ENCODE measurements at regions not wholly inside any gene's neighbourhood (a gene's known extent, or its start where the extent isn't known, plus 50 kb on each side); places are given as distances from the start of the nearest gene placed in this dataset.

GRCh38 chr4:108449129-108449528 lies 171.2 kb upstream of the RPL34 start:
- BruUV-seq (replicated peaks): no TSS peak
- ChIA-PET CTCF (no interaction called here), POLR2A (no interaction called here)
- no peak overlapping the region for H3K4me2 ChIP-seq (ENCODE audit: insufficient read depth, low read length)
- no peaks in the 10 kb centered on the region for H3K9me3 ChIP-seq (replicated peaks; ENCODE audit: control insufficient read depth, insufficient read depth, low read length)
- H3K9ac ChIP-seq (replicated peaks; ENCODE audit: extremely low read depth, insufficient read depth, low read length): no peak overlapping the region
- no peaks in the 10 kb centered on the region for H3K36me3 ChIP-seq (ENCODE audit: control insufficient read depth in 2 of 2, extremely low read depth in 1 of 2, insufficient read depth in 2 of 2, low read length in 2 of 2)
- no peaks in the 10 kb centered on the region for H3K9me1 ChIP-seq (replicated peaks; ENCODE audit: control insufficient read depth, extremely low read depth, insufficient read depth, low read length)
- H2AFZ ChIP-seq (ENCODE audit: low read depth, low read length): no peak overlapping the region
- no peak overlapping the region for H3K27ac ChIP-seq (ENCODE audit: insufficient read depth, low read depth, low read length)
- FAIRE-seq: no peak
- H4K20me1 ChIP-seq (replicated peaks; ENCODE audit: control insufficient read depth, extremely low read depth, insufficient read depth, low read length): no peaks in the 10 kb centered on the region
- no peak overlapping the region for H3K4me3 ChIP-seq (replicated peaks in 1 of 3; ENCODE audit: insufficient read depth in 1 of 3, low read depth in 1 of 3, low read length in 3 of 3)
- dilution Hi-C loops (cut with MboI; ENCODE audit: extremely low pct_ligation_motif_present, low sequenced_read_pairs) (no loop called here), intact Hi-C loops (cut with micrococcal nuclease) (no loop called here)
- H3K4me1 ChIP-seq (ENCODE audit: control insufficient read depth, extremely low read depth, insufficient read depth, low read length): no peaks in the 10 kb centered on the region
- TF ChIP-seq GATA2 (IDR thresholded peaks at IDR 0.05; ENCODE audit: insufficient read depth, insufficient read length, low read depth, low read length): no peak
- no peak for TF ChIP-seq EZH2 (IDR thresholded peaks at IDR 0.05; ENCODE audit: borderline replicate concordance, low read depth, low read length, severe bottlenecking)
- no peak for TF ChIP-seq FOS (IDR thresholded peaks at IDR 0.05; ENCODE audit: borderline replicate concordance, insufficient read depth, low read length)
- TF ChIP-seq POLR2A (IDR thresholded peaks at IDR 0.05; ENCODE audit: low read depth, low read length): no peak
- no peak for TF ChIP-seq POLR2AphosphoS5 (IDR thresholded peaks at IDR 0.05; ENCODE audit: insufficient read depth, low read depth, low read length)
- no peak for TF ChIP-seq CTCF (IDR thresholded peaks at IDR 0.05; ENCODE audit: extremely low read depth in 1 of 2, insufficient read depth in 1 of 2, low read depth in 1 of 2, low read length in 2 of 2)
- TF ChIP-seq MYC (IDR thresholded peaks at IDR 0.05; ENCODE audit: low read depth, low read length): no peak
- no peak for TF ChIP-seq JUN (IDR thresholded peaks at IDR 0.05; ENCODE audit: borderline replicate concordance, insufficient read depth, insufficient read length, low read depth)
- no peak for TF ChIP-seq MAX (IDR thresholded peaks at IDR 0.05; ENCODE audit: insufficient read depth, insufficient read length)
- H3K27me3 ChIP-seq (ENCODE audit: control insufficient read depth in 2 of 2, insufficient read depth in 2 of 2, low read length in 2 of 2): no peaks in the 10 kb centered on the region
- DNase-seq (ENCODE audit: low read depth, low spot score): no peak
- H3K79me2 ChIP-seq (ENCODE audit: control insufficient read depth, insufficient read depth, low read length): no peaks in the 10 kb centered on the region

Data from endothelial cell of umbilical vein (primary cell).